SK-N-SH treated with all-trans-retinoic acid at 6 μM for 48 hours (cell line): ENCODE measurements at regions not wholly inside any gene's neighbourhood (a gene's known extent, or its start where the extent isn't known, plus 50 kb on each side); places are given as distances from the start of the nearest gene placed in this dataset.

ENCODE experiments used
- ATAC-seq: fragments of 200-7000 bp; cut with Tn5 transposase; 3 replicates; pipeline ENCODE4 v1.9.1; 2020; ENCODE audit warnings: mild to moderate bottlenecking, moderate library complexity
- ARNTL ChIP-seq: fragments of 450-650 bp; formaldehyde crosslinking; IDR thresholded peaks from 2 replicates; pipeline ENCODE4 v1.5.0; 2020; ENCODE audit warnings: low read depth, mild to moderate bottlenecking, moderate library complexity, borderline replicate concordance
- BACH2 ChIP-seq: fragments of 250-450 bp; sonication (Bioruptor Pico); IDR thresholded peaks from 2 replicates; pipeline ENCODE4 v1.9.0; 2021; ENCODE audit warnings: mild to moderate bottlenecking, borderline replicate concordance
- CSDC2 ChIP-seq: fragments of 250-450 bp; sonication (Bioruptor Pico); IDR thresholded peaks from 2 replicates; pipeline ENCODE4 v1.5.0; 2020; ENCODE audit warnings: mild to moderate bottlenecking, moderate library complexity
- ESRRG ChIP-seq: fragments of 250-450 bp; sonication (Bioruptor Pico); IDR thresholded peaks from 2 replicates; pipeline ENCODE4 v1.6.1; 2021; ENCODE audit warnings: mild to moderate bottlenecking
- GLIS3 ChIP-seq: fragments of 250-450 bp; sonication (Bioruptor Pico); IDR thresholded peaks from 2 replicates; pipeline ENCODE4 v1.5.0; 2020; ENCODE audit warnings: mild to moderate bottlenecking, moderate library complexity
- ISL1 ChIP-seq: fragments of 250-450 bp; sonication (Bioruptor Pico); IDR thresholded peaks from 2 replicates; pipeline ENCODE4 v2.1.2; 2022; ENCODE audit warnings: mild to moderate bottlenecking, moderate library complexity
- OSR1 ChIP-seq: fragments of 250-450 bp; sonication (Bioruptor Pico); IDR thresholded peaks from 2 replicates; pipeline ENCODE4 v1.8.0; 2022; ENCODE audit warnings: moderate library complexity, mild to moderate bottlenecking, inconsistent platforms
- PPARA ChIP-seq: fragments of 250-450 bp; sonication (Bioruptor Pico); IDR thresholded peaks from 2 replicates; pipeline ENCODE4 v1.5.0; 2020; ENCODE audit warnings: mild to moderate bottlenecking, borderline replicate concordance
- TCF4 ChIP-seq: fragments of 250-450 bp; sonication (Bioruptor Pico); IDR thresholded peaks from 2 replicates; pipeline ENCODE4 v1.8.0; 2021; ENCODE audit warnings: mild to moderate bottlenecking, moderate library complexity, borderline replicate concordance
- TOX ChIP-seq: fragments of 250-450 bp; sonication (Bioruptor Pico); IDR thresholded peaks from 2 replicates; pipeline ENCODE4 v1.8.0; 2021; ENCODE audit warnings: mild to moderate bottlenecking, moderate library complexity, borderline replicate concordance
- ZC3H10 ChIP-seq: fragments of 250-450 bp; sonication (Bioruptor Pico); IDR thresholded peaks from 2 replicates; pipeline ENCODE4 v1.5.1; 2021; ENCODE audit warnings: mild to moderate bottlenecking, moderate library complexity
- ZFP3 ChIP-seq: fragments of 250-450 bp; sonication (Bioruptor Pico); IDR thresholded peaks from 2 replicates; pipeline ENCODE4 v1.5.0; 2020; ENCODE audit warnings: mild to moderate bottlenecking, moderate library complexity
- ZFP30 ChIP-seq: fragments of 450-650 bp; formaldehyde crosslinking; IDR thresholded peaks from 2 replicates; pipeline ENCODE4 v1.5.0; 2022; ENCODE audit warnings: mild to moderate bottlenecking, moderate library complexity
- ZNF565 ChIP-seq: fragments of 450-650 bp; formaldehyde crosslinking; conservative IDR thresholded peaks from 2 replicates; pipeline ENCODE4 v1.5.0; 2020; ENCODE audit warnings: low read depth, mild to moderate bottlenecking, moderate library complexity
- ZNF70 ChIP-seq: fragments of 450-650 bp; formaldehyde crosslinking; IDR thresholded peaks from 2 replicates; pipeline ENCODE4 v1.5.0; 2020; ENCODE audit warnings: mild to moderate bottlenecking, moderate library complexity
- ZNF8 ChIP-seq: fragments of 450-650 bp; formaldehyde crosslinking; IDR thresholded peaks from 2 replicates; pipeline ENCODE4 v1.5.0; 2020; ENCODE audit warnings: mild to moderate bottlenecking, moderate library complexity
- TF ChIP-seq, protein P1 (sequence below): fragments of 250-450 bp; sonication (Bioruptor Pico); IDR thresholded peaks from 2 replicates; pipeline ENCODE4 v1.5.0; 2020; ENCODE audit warnings: mild to moderate bottlenecking, moderate library complexity
- TF ChIP-seq, protein P2 (sequence below): fragments of 250-450 bp; sonication (Bioruptor Pico); IDR thresholded peaks from 2 replicates; pipeline ENCODE4 v1.5.1; 2021; ENCODE audit warnings: mild to moderate bottlenecking, moderate library complexity
- TF ChIP-seq, protein P3 (sequence below): fragments of 250-450 bp; sonication (Bioruptor Pico); IDR thresholded peaks from 2 replicates; pipeline ENCODE4 v1.8.0; 2020; ENCODE audit warnings: mild to moderate bottlenecking, moderate library complexity, borderline replicate concordance
- TF ChIP-seq, protein P4 (sequence below): fragments of 250-450 bp; sonication (Bioruptor Pico); IDR thresholded peaks from 2 replicates; pipeline ENCODE4 v1.5.1; 2020; ENCODE audit warnings: low read depth, mild to moderate bottlenecking, moderate library complexity

DNA sequence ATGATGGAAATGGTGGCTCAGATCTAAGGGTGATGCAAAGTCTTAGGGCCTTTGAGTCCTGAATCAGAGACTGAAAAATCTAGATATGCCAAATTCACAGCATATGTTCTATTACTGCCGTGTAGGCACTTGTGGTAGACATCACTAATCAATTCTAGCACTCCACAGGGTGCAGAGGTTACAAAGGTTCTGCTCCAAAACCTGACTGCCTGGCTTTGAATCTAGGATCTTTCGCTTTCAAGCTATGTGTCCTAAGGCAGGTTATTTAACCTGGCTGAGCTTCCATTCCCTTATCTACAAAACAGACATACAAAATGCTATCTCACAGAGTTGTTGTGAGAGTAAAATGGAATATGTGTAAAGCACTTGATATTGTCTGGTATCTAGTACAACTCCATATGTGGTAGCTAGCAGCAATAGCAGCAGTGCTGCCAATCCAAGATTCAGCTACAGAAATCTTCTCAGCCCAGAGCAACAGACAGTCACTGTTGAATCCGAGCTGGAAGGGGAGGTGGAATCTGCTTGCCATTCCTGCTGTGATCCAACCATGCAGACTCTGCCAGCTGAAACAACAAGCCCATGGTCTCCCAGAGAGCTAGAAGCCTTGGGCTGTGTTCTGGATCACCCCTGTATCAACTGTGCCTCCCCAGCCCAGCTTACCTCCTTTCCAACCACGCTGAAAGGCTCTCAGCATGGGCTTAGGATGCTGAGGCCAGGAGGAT, 206.9 kb downstream of the TFAP2C start:
- no peak for ATAC-seq
- no peak for TF ChIP-seq ISL1 (CRISPR knock-in tag)
- no peak for TF ChIP-seq TOX (CRISPR knock-in tag)
- no peak for TF ChIP-seq TCF4 (CRISPR knock-in tag)
- no peak for TF ChIP-seq ZC3H10 (CRISPR knock-in tag)
- TF ChIP-seq ZFP30 (CRISPR knock-in tag), result no peak
- no peak for TF ChIP-seq ESRRG (CRISPR knock-in tag)
- TF ChIP-seq, protein P1, sequence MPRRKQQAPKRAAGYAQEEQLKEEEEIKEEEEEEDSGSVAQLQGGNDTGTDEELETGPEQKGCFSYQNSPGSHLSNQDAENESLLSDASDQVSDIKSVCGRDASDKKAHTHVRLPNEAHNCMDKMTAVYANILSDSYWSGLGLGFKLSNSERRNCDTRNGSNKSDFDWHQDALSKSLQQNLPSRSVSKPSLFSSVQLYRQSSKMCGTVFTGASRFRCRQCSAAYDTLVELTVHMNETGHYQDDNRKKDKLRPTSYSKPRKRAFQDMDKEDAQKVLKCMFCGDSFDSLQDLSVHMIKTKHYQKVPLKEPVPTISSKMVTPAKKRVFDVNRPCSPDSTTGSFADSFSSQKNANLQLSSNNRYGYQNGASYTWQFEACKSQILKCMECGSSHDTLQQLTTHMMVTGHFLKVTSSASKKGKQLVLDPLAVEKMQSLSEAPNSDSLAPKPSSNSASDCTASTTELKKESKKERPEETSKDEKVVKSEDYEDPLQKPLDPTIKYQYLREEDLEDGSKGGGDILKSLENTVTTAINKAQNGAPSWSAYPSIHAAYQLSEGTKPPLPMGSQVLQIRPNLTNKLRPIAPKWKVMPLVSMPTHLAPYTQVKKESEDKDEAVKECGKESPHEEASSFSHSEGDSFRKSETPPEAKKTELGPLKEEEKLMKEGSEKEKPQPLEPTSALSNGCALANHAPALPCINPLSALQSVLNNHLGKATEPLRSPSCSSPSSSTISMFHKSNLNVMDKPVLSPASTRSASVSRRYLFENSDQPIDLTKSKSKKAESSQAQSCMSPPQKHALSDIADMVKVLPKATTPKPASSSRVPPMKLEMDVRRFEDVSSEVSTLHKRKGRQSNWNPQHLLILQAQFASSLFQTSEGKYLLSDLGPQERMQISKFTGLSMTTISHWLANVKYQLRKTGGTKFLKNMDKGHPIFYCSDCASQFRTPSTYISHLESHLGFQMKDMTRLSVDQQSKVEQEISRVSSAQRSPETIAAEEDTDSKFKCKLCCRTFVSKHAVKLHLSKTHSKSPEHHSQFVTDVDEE (CRISPR knock-in tag), result no peak
- TF ChIP-seq, protein P2, sequence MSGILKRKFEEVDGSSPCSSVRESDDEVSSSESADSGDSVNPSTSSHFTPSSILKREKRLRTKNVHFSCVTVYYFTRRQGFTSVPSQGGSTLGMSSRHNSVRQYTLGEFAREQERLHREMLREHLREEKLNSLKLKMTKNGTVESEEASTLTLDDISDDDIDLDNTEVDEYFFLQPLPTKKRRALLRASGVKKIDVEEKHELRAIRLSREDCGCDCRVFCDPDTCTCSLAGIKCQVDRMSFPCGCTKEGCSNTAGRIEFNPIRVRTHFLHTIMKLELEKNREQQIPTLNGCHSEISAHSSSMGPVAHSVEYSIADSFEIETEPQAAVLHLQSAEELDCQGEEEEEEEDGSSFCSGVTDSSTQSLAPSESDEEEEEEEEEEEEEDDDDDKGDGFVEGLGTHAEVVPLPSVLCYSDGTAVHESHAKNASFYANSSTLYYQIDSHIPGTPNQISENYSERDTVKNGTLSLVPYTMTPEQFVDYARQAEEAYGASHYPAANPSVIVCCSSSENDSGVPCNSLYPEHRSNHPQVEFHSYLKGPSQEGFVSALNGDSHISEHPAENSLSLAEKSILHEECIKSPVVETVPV (CRISPR knock-in tag), result no peak
- no peak for TF ChIP-seq PPARA (CRISPR knock-in tag)
- TF ChIP-seq CSDC2, result no peak
- TF ChIP-seq, protein P3, sequence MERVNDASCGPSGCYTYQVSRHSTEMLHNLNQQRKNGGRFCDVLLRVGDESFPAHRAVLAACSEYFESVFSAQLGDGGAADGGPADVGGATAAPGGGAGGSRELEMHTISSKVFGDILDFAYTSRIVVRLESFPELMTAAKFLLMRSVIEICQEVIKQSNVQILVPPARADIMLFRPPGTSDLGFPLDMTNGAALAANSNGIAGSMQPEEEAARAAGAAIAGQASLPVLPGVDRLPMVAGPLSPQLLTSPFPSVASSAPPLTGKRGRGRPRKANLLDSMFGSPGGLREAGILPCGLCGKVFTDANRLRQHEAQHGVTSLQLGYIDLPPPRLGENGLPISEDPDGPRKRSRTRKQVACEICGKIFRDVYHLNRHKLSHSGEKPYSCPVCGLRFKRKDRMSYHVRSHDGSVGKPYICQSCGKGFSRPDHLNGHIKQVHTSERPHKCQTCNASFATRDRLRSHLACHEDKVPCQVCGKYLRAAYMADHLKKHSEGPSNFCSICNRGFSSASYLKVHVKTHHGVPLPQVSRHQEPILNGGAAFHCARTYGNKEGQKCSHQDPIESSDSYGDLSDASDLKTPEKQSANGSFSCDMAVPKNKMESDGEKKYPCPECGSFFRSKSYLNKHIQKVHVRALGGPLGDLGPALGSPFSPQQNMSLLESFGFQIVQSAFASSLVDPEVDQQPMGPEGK (CRISPR knock-in tag), result no peak
- TF ChIP-seq ZFP3 (CRISPR knock-in tag), result no peak
- no peak for TF ChIP-seq OSR1 (CRISPR knock-in tag)
- TF ChIP-seq, protein P4, sequence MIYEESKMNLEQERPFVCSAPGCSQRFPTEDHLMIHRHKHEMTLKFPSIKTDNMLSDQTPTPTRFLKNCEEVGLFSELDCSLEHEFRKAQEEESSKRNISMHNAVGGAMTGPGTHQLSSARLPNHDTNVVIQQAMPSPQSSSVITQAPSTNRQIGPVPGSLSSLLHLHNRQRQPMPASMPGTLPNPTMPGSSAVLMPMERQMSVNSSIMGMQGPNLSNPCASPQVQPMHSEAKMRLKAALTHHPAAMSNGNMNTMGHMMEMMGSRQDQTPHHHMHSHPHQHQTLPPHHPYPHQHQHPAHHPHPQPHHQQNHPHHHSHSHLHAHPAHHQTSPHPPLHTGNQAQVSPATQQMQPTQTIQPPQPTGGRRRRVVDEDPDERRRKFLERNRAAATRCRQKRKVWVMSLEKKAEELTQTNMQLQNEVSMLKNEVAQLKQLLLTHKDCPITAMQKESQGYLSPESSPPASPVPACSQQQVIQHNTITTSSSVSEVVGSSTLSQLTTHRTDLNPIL (CRISPR knock-in tag), result no peak
- no peak for TF ChIP-seq ZNF8 (CRISPR knock-in tag)
- no peak for TF ChIP-seq ARNTL (CRISPR knock-in tag)
- no peak for TF ChIP-seq GLIS3
- TF ChIP-seq BACH2, result no peak
- no peak for TF ChIP-seq ZNF70 (CRISPR knock-in tag)

DNA sequence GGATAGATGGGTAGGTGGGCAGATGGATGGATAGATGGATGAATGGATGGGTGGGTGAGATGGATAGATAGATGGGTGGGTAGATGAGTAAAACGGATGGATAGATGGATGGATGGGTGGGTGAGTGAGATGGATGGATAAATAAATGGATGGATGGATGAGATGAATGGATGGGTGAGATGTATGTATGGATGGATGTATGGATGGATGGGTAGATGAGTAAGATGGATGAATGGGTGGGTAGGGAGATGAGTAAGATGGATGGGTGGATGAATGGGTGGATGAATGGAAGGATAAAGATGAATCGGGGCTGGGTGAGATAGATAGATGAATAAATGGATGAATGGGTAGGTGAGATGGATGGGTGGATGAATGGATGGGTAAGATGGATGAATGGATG, 210.1 kb downstream of the TFAP2C start:
- TF ChIP-seq, protein P4 (CRISPR knock-in tag), result no peak
- no peak for TF ChIP-seq ZNF70 (CRISPR knock-in tag)
- TF ChIP-seq ZNF565 (CRISPR knock-in tag), result no peak
- TF ChIP-seq, all 23 proteins: peak for 0
- ATAC-seq, result no peak

DNA sequence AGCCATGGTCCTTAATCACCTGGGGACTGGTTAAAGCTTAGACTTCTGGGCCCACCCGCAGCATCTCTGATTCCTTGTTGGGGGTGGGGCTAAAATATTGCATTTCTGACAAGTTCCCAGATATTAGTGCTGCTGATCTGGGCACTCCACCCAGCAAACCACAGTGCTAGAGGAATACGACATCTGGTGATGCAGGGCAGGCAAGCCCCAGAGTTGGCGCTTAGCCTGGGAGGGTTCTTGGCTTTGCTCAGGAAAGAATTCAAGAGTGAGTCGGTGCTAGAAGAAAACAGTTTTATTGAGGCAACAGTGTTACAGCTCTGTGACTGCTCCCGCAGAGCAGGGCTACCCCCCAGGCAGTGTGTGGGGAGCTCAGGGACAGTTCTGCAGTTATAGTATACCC, 210.7 kb downstream of the TFAP2C start:
- ATAC-seq, result no peak
- TF ChIP-seq, protein P4 (CRISPR knock-in tag), result no peak
- TF ChIP-seq, protein P3 (CRISPR knock-in tag), result no peak
- TF ChIP-seq ZFP30 (CRISPR knock-in tag) (no peak), TOX (CRISPR knock-in tag) (no peak), ARNTL (CRISPR knock-in tag) (no peak), ZNF8 (CRISPR knock-in tag) (no peak), ISL1 (CRISPR knock-in tag) (no peak)
- TF ChIP-seq, protein P2 (CRISPR knock-in tag), result no peak
